Muscle layer of colon (tissue), 2 donors: ENCODE measurements at regions not wholly inside any gene's neighbourhood (a gene's known extent, or its start where the extent isn't known, plus 50 kb on each side); places are given as distances from the start of the nearest gene placed in this dataset.

Experiments
- H3K27ac ChIP-seq: one replicate; pipeline ENCODE4 v1.7.0; 2013; ENCODE audit warnings: low read depth, mild to moderate bottlenecking, low read length, moderate library complexity
- H3K27me3 ChIP-seq, 2 donors: one replicate each; pipeline ENCODE4 v1.7.0; 2013; ENCODE audit warnings: low read length in 2 of 2, mild to moderate bottlenecking in 2 of 2; ENCODE audit not compliant: insufficient read depth in 2 of 2, control insufficient read depth in 1 of 2
- H3K36me3 ChIP-seq: one replicate; pipeline ENCODE4 v1.7.0; 2013; ENCODE audit warnings: mild to moderate bottlenecking, low read length; ENCODE audit not compliant: insufficient read depth
- H3K4me1 ChIP-seq: one replicate; pipeline ENCODE4 v1.7.0; 2013; ENCODE audit warnings: mild to moderate bottlenecking, low read length; ENCODE audit not compliant: insufficient read depth
- H3K4me3 ChIP-seq, 2 donors: one replicate each; pipeline ENCODE4 v1.7.0; 2013; ENCODE audit warnings: low read length in 2 of 2, low read depth in 1 of 2, mild to moderate bottlenecking in 1 of 2, moderate library complexity in 1 of 2
- H3K9ac ChIP-seq: one replicate; pipeline ENCODE4 v1.7.0; 2013; ENCODE audit warnings: low read length
- H3K9me3 ChIP-seq: one replicate; pipeline ENCODE4 v1.7.0; 2013; ENCODE audit warnings: mild to moderate bottlenecking, low read length
- donor health status: abdominal sarcoma.
- donor health status: Adenocarcinoma of cecum.

DNA sequence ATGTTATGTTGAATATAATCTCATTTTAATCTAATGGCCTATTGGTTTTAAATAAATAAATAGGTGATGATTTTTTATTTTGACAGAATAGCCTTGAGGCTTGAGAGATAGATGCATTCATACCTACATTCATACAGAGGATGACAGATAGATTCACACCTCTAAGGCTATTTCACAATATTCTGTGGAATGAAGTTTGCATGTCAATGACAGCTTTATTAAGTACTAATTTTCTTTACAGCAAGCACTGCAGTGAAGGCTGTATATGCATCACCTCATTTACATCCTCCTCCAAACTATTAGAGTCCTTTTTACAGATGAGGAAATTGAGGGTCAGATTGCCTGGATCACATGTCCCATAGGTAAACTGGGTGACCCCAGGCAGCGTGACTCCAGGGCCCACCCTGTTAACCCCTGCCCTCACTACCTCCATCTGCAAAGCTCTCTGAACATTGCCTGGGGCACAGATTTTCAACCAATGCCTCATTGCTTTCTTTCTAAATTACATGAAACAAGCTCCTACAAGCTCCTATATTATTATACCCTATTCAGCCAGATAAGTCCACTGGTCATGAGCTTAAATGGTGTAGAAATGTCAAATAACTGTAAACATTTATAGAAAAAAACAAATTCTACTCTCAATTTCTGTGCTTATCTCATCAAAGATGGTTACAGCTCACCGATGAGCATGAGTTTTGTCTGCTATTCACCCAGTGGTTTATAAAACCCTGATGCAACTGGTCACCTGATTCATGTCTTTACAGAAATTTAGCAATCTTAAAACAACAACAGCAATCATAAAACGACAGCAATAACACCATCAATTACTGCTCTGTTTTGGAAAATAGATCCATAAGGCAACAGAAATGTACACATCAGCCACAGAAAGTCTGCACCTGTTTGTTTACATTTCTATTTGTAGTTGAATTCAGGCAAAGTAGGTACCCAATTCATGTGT is 338.0 kb downstream of the NSG2 start:
- Histone ChIP-seq H3K9me3 (no peaks in the 10 kb centered on the region), H3K4me3 (no peak overlapping the region), H3K36me3 (no peaks in the 10 kb centered on the region), H3K27ac (no peak overlapping the region), H3K9ac (no peak overlapping the region), H3K4me1 (no peaks in the 10 kb centered on the region), H3K27me3 (no peaks in the 10 kb centered on the region)

- Histone ChIP-seq H3K27me3 (no peaks in the 10 kb centered on the region), H3K27ac (no peak overlapping the region), H3K4me1 (no peaks in the 10 kb centered on the region), H3K9ac (no peak overlapping the region), H3K36me3 (no peaks in the 10 kb centered on the region), H3K4me3 (no peak overlapping the region), H3K9me3 (no peaks in the 10 kb centered on the region)
Observed at GRCh38 chr5:174384509-174384947, 339.0 kb downstream of the NSG2 start.

DNA sequence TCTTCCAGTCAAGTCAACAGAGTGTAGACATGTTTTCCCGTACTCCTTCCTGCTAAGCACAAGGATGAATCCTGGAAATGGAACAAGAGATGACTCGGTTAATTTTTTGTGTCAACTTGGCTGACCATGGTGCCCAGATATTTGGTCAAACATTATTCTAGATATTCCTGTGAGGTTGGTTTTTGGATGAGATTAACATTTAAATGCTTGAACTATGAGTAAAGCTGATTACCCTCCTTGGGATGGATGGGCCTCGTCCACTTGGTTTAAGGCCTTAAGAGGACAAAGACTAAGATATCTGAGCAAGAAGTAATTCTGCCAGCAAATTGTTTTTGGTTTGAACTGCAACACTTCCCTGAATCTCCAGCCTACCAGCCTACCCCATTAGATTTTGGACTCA is 338.1 kb upstream of the MSX2 start:
- no peaks in the 10 kb centered on the region for H3K27me3 ChIP-seq
- H3K4me1 ChIP-seq, result no peaks in the 10 kb centered on the region
- no peak overlapping the region for H3K27ac ChIP-seq
- no peaks in the 10 kb centered on the region for H3K36me3 ChIP-seq
- H3K9ac ChIP-seq, result no peak overlapping the region
- H3K4me3 ChIP-seq, result no peak overlapping the region
- H3K9me3 ChIP-seq, result no peaks in the 10 kb centered on the region

DNA sequence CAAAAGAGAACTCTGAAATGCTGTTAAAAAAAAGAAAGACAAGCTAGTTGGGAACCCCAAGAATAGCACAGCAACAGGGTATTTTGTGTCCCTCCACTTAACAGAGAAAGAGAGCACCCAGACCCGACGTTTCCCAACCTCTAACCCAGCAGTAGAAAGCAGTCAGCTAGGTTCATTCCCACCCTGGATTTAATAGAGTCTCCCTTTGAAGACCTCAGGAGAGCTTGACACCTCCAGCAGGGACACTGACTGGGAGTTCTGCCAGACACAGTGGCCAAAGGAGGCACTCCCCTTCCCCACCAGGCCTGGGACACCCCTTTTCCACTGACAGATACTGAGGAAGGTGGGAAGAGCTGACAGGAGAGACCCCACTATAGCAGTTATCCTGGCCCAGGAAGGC is 337.5 kb upstream of the MSX2 start:
- Histone ChIP-seq H3K27me3 (no peaks in the 10 kb centered on the region), H3K9me3 (no peaks in the 10 kb centered on the region), H3K9ac (no peak overlapping the region), H3K27ac (no peak overlapping the region), H3K4me3 (no peak overlapping the region), H3K4me1 (no peaks in the 10 kb centered on the region), H3K36me3 (no peaks in the 10 kb centered on the region)

GRCh38 chr5:174387448-174387847 is 336.9 kb upstream of the MSX2 start:
- no peaks in the 10 kb centered on the region for H3K36me3 ChIP-seq
- H3K4me1 ChIP-seq, result no peaks in the 10 kb centered on the region
- no peaks in the 10 kb centered on the region for H3K27me3 ChIP-seq
- H3K9me3 ChIP-seq, result no peaks in the 10 kb centered on the region
- no peak overlapping the region for H3K9ac ChIP-seq
- no peak overlapping the region for H3K27ac ChIP-seq
- H3K4me3 ChIP-seq, result no peak overlapping the region

- Histone ChIP-seq H3K4me3 (no peak overlapping the region), H3K4me1 (no peaks in the 10 kb centered on the region), H3K27me3 (no peaks in the 10 kb centered on the region)
Observed at GRCh38 chr5:174392892-174393291, 331.5 kb upstream of the MSX2 start.

GRCh38 chr5:174396541-174396940 is 327.8 kb upstream of the MSX2 start:
- no peaks in the 10 kb centered on the region for H3K9me3 ChIP-seq
- no peaks in the 10 kb centered on the region for H3K36me3 ChIP-seq
- H3K4me3 ChIP-seq, result no peak overlapping the region
- no peaks in the 10 kb centered on the region for H3K4me1 ChIP-seq
- H3K9ac ChIP-seq, result no peak overlapping the region
- no peak overlapping the region for H3K27ac ChIP-seq
- H3K27me3 ChIP-seq, result no peaks in the 10 kb centered on the region

More at GRCh38 chr5:174392892-174393291, 331.5 kb upstream of the MSX2 start:
- H3K27ac ChIP-seq, result no peak overlapping the region
- no peak overlapping the region for H3K9ac ChIP-seq
- no peaks in the 10 kb centered on the region for H3K36me3 ChIP-seq
- H3K9me3 ChIP-seq, result no peaks in the 10 kb centered on the region

- Histone ChIP-seq H3K4me1 (no peaks in the 10 kb centered on the region), H3K27ac (no peak overlapping the region), H3K9ac (no peak overlapping the region), H3K4me3 (no peak overlapping the region), H3K27me3 (no peaks in the 10 kb centered on the region), H3K9me3 (no peaks in the 10 kb centered on the region), H3K36me3 (no peaks in the 10 kb centered on the region)
Observed at GRCh38 chr5:174397206-174397605, 327.2 kb upstream of the MSX2 start.

GRCh38 chr5:174398171-174398570 is 326.2 kb upstream of the MSX2 start:
- Histone ChIP-seq H3K9ac (no peak overlapping the region), H3K27me3 (no peaks in the 10 kb centered on the region), H3K27ac (no peak overlapping the region), H3K36me3 (no peaks in the 10 kb centered on the region), H3K9me3 (no peaks in the 10 kb centered on the region), H3K4me1 (no peaks in the 10 kb centered on the region), H3K4me3 (no peak overlapping the region)

DNA sequence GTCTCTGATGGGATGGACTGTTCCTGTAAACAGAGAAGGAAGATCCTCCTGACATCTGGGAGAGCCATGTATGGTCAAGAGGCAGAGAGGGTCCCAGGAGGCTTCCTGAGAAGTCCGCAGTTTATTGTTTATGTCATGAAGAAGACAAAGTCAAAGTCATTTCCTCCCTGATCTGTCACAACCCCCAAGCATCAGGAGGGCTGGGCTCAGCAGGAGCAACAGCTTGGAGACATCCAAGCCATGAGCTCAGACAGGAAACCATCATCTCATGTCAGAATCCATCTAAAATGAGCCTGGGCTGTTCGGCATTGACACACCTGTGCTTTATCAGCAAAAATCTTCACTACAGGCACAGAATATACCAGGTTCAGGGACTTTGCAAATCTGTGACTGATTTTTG is 325.0 kb upstream of the MSX2 start:
- no peak overlapping the region for H3K27ac ChIP-seq
- H3K9me3 ChIP-seq, result no peaks in the 10 kb centered on the region
- H3K9ac ChIP-seq, result no peak overlapping the region
- H3K4me1 ChIP-seq, result no peaks in the 10 kb centered on the region
- no peaks in the 10 kb centered on the region for H3K27me3 ChIP-seq
- no peak overlapping the region for H3K4me3 ChIP-seq
- no peaks in the 10 kb centered on the region for H3K36me3 ChIP-seq

DNA sequence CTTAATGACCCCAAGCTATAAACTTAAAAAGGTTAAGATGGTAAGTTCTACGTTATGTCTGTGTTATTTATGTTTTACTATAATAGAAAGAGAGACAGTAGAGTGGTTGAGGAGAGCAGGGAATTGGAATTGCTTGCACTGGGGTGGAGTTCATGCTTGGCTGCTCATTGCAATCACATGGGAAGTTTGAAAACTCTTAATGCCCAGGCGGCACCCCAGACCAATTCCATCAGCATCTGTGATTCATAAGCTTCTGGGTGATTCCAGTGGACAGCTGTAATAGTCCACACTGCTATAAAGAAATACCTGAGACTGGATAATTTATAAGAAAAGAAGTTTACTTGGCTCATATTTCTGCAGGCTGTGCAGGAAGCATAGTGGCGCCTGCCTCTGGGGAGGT is 323.9 kb upstream of the MSX2 start:
- Histone ChIP-seq H3K4me3 (no peak overlapping the region), H3K9ac (no peak overlapping the region), H3K4me1 (no peaks in the 10 kb centered on the region), H3K36me3 (no peaks in the 10 kb centered on the region), H3K27me3 (no peaks in the 10 kb centered on the region), H3K9me3 (no peaks in the 10 kb centered on the region), H3K27ac (no peak overlapping the region)

DNA sequence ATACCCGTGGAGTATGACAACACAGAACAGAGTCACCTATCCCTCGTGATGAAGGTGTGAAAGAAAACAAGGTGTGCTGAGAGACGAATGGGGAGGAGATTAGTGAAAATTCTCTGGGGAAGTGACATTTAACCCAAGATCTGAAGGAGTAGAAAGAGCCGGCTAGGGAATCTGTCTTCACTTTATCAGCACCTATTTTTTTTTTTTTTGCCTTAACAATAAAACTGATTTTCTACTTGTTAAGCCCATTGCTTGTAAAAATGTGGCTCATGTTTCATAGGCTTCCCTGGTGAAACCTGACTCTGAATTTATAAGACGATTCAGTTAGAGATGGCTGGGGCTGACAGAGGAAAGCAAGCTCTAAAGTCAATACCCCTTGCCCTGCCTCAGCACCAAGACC is 322.6 kb upstream of the MSX2 start:
- Histone ChIP-seq H3K4me1 (no peaks in the 10 kb centered on the region), H3K27ac (no peak overlapping the region), H3K9me3 (no peaks in the 10 kb centered on the region), H3K4me3 (no peak overlapping the region), H3K27me3 (no peaks in the 10 kb centered on the region), H3K9ac (no peak overlapping the region), H3K36me3 (no peaks in the 10 kb centered on the region)
